Psoas muscle (tissue), 7 donors: ENCODE measurements at regions not wholly inside any gene's neighbourhood (a gene's known extent, or its start where the extent isn't known, plus 50 kb on each side); places are given as distances from the start of the nearest gene placed in this dataset.

Experiments
- ATAC-seq, 4 donors: fragments of 200-7000 bp; cut with Tn5 transposase; one replicate each; pipeline ENCODE4 v1.9.1; 2020; ENCODE audit warnings: moderate library complexity in 3 of 4, mild to moderate bottlenecking in 2 of 4
- DNase-seq, 2 donors: peaks; one replicate each; pipeline ENCODE4 v3.0.0-alpha.2; 2020
- H3K27ac ChIP-seq: fragments of 200-600 bp; one replicate; pipeline ENCODE4 v1.8.0; 2022
- H3K27me3 ChIP-seq, 3 donors: fragments of 200-600 bp in 1 of 3; one replicate each; pipeline versions ENCODE4 v1.6.1 to v1.8.0; 2013 to 2022; ENCODE audit warnings: low read length in 2 of 3, mild to moderate bottlenecking in 2 of 3, moderate library complexity in 1 of 3; ENCODE audit not compliant: insufficient read depth in 3 of 3
- H3K36me3 ChIP-seq, 2 donors: fragments of 200-600 bp in 1 of 2; one replicate each; pipeline versions ENCODE4 v1.6.1 to v1.8.0; 2013 to 2022; ENCODE audit warnings: low read depth in 1 of 2, mild to moderate bottlenecking in 1 of 2, moderate library complexity in 1 of 2; ENCODE audit not compliant: insufficient read depth in 1 of 2
- H3K4me1 ChIP-seq: fragments of 200-600 bp; one replicate; pipeline ENCODE4 v1.8.0; 2022
- H3K4me3 ChIP-seq: fragments of 200-600 bp; one replicate; pipeline ENCODE4 v1.8.0; 2022; ENCODE audit warnings: mild to moderate bottlenecking
- H3K9me3 ChIP-seq: fragments of 200-600 bp; one replicate; pipeline ENCODE4 v1.8.0; 2022
- WGBS, 3 donors: extraction: QIAGEN DNeasy Blood & Tissue Kit; methylation state at CpG; one replicate each; pipeline versions ENCODE4 v1.1.6 to v1.1.7; 2013; 5-methylcytosine and 5-hydroxymethylcytosine counted together
- intact Hi-C, 2 donors: fragments of 100-400 bp; cut with DNase I; formaldehyde crosslinking; loops; one replicate each; pipeline versions ENCODE4 v1.11.0 to v1.14.2; 2022
- TF ChIP-seq, protein P1 (sequence below): fragments of 200-600 bp; IDR thresholded peaks from one replicate; pipeline ENCODE4 v1.8.0; 2022; ENCODE audit warnings: antibody characterized with exemption
- donor health status: healthy with polysubstance abuse.
- donor health status: DM: no; HTN: no; CAD: no; lungs with moderate emphysema.
- donor health status: Bipolar disorder and iron deficiency.
- donor health status: healthy.
- donor health status: DM: yes; HTN: yes; CAD: no.
- donor health status: DM: no; HTN: no; CAD: no.
- donor health status: DM: yes; HTN: yes; CAD: no.

DNA sequence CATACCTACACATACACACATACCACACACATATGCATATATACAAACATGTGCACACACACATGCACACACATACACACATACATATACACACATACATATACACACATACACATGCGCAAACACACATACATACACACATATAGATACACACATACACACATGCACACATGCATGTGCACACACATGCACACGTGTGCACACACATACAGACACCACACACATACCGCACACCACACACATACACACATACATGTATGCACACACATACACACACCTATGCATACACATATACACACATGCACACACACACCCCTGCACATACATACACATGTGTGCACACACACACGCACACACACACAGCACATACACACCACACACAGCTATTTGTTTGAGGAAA is 236.5 kb downstream of the WDR11 start:
- no peaks in the 10 kb centered on the region for H3K4me1 ChIP-seq
- ATAC-seq (no peak), DNase-seq (no peak)
- intact Hi-C loops, result no loop called here
- no peak overlapping the region for H3K4me3 ChIP-seq
- H3K9me3 ChIP-seq, result no peaks in the 10 kb centered on the region
- no peak overlapping the region for H3K27ac ChIP-seq
- H3K36me3 ChIP-seq, result no peaks in the 10 kb centered on the region
- 88 to 99% (median 94%) methylated on average over 4 of the region's 4 CpGs for WGBS, 3 donors
- TF ChIP-seq, protein P1, sequence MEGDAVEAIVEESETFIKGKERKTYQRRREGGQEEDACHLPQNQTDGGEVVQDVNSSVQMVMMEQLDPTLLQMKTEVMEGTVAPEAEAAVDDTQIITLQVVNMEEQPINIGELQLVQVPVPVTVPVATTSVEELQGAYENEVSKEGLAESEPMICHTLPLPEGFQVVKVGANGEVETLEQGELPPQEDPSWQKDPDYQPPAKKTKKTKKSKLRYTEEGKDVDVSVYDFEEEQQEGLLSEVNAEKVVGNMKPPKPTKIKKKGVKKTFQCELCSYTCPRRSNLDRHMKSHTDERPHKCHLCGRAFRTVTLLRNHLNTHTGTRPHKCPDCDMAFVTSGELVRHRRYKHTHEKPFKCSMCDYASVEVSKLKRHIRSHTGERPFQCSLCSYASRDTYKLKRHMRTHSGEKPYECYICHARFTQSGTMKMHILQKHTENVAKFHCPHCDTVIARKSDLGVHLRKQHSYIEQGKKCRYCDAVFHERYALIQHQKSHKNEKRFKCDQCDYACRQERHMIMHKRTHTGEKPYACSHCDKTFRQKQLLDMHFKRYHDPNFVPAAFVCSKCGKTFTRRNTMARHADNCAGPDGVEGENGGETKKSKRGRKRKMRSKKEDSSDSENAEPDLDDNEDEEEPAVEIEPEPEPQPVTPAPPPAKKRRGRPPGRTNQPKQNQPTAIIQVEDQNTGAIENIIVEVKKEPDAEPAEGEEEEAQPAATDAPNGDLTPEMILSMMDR, result no peak
- peaks cover 0 to 2% (median 0%) of the 10 kb centered on the region in 3 donors for H3K27me3 ChIP-seq

DNA sequence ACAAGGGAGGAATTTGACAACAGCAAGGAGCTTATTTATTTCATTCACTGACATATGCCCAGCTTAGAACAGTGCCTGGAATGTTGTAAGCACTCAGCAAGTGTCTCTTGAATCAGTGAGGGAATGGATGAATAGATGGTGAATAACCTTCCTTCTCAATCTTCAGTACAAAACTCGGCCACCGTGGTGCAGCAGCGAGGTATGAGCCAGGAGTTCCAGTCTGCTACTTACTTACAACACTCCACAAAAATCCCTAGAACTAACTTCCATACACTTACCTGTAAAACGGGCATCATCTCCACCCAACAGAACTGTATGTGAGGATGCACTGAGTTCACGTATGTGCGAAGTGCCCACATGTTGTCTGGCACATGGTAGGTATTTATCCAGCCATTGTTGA is 237.4 kb downstream of the WDR11 start:
- Histone ChIP-seq H3K27me3 (no peaks in the 10 kb centered on the region), H3K36me3 (no peaks in the 10 kb centered on the region), H3K9me3 (no peaks in the 10 kb centered on the region), H3K4me1 (no peaks in the 10 kb centered on the region), H3K27ac (no peak overlapping the region), H3K4me3 (no peak overlapping the region)
- TF ChIP-seq, protein P1, result no peak
- intact Hi-C loops, result no loop called here
- no peak for ATAC-seq
- DNase-seq, result no peak
- WGBS, 3 donors, result 55 to 69% (median 68%) methylated on average over 6 of the region's 6 CpGs

DNA sequence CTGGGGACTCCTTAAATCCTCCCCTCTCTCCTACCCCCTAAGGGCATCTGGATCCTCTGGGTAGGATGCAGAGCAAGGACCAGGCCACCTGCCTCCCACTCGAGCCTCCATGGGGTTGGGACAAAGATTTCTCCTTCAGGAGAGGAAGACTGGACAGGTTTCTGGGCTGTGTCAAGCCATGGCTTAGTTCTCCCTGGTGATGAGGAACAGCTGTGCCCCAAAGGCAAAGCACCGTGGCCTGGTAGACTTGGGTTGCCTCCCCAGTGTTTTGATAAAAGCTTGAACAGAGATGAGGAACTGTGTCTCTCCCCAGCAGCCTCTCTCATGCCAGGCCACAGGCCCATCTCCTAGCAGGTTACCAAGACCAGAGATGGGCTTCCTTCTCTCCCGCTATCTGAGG is 238.3 kb downstream of the WDR11 start:
- Histone ChIP-seq H3K4me3 (no peak overlapping the region), H3K4me1 (no peaks in the 10 kb centered on the region), H3K27me3 (no peaks in the 10 kb centered on the region), H3K9me3 (no peaks in the 10 kb centered on the region), H3K27ac (no peak overlapping the region), H3K36me3 (no peaks in the 10 kb centered on the region)
- ATAC-seq, result no peak
- DNase-seq, result no peak
- 60 to 71% (median 61%) methylated on average over 3 of the region's 3 CpGs for WGBS, 3 donors
- intact Hi-C loops, result no loop called here
- TF ChIP-seq, protein P1, result no peak

DNA sequence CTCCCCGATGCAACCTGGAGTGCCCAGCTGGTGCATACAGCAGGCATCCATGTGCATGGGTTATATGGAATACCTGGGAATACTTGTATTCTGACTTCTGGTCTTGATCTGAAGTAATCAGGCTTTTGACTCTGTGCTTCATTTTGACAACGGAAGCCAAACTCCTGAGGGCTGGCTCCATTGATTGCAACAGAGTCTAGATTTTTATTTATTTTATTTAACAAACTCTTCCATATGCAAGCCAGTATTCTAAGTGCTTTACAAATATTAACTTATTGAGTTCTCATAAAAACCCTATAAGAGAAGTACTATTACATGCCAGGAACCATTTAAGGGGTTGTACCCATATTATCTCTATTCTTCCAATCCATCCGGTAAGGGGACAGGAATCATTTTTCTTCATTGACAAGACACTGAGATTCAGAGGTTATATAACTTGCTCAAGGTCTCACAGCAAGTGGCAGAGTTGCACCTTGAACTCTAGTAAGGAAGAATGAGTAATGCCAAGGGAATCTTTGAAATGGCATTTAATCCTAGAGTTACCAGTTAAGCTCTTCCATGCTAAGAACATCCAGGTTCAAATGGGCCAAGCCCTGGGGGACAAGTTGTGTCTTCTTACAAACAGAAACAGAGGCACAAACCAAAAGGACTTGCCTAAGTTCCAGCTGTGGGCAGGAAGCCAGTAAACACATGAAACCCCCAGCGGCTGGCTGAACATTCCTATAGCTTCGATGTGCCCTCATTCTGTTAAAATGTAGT is 241.0 kb downstream of the WDR11 start:
- DNase-seq (no peak), ATAC-seq (no peak)
- Histone ChIP-seq H3K4me1 (no peaks in the 10 kb centered on the region), H3K27me3 (no peaks in the 10 kb centered on the region), H3K27ac (no peak overlapping the region), H3K36me3 (no peaks in the 10 kb centered on the region), H3K9me3 (no peaks in the 10 kb centered on the region), H3K4me3 (no peak overlapping the region)
- TF ChIP-seq, protein P1, result no peak
- intact Hi-C loops, result no loop called here
- 73 to 82% (median 74%) methylated on average over 5 of the region's 5 CpGs for WGBS, 3 donors

DNA sequence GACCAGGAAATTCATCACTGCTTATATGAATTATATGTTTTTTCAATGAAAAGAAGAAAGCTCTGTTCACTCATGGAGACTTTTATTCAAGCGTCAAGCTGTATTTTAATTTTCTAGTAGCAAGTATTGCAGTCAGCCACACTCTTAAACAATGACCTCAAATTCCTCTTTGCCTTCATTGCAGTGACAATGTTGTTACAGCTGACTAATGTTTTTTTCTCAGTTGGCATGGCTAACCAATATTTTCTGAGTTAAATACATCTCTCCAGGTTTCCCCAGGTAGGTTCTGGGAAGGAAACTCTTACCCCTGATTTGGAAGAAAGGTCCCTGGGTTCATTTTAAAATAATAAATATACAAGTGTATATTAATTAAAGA is 241.5 kb downstream of the WDR11 start:
- no peak overlapping the region for H3K4me3 ChIP-seq

More for the DNA sequence above, 241.5 kb downstream of the WDR11 start:
- 77 to 87% (median 79%) methylated on average over 1 of the region's 1 CpG for WGBS, 3 donors
- intact Hi-C loops, result no loop called here
- H3K4me1 ChIP-seq, result no peaks in the 10 kb centered on the region
- no peaks in the 10 kb centered on the region for H3K9me3 ChIP-seq
- H3K36me3 ChIP-seq, result no peaks in the 10 kb centered on the region
- TF ChIP-seq, protein P1, result no peak
- ATAC-seq, result no peak
- H3K27me3 ChIP-seq, result no peaks in the 10 kb centered on the region
- no peak for DNase-seq
- H3K27ac ChIP-seq, result no peak overlapping the region
